Mesodermal cell (in vitro differentiated cells): ENCODE measurements at regions not wholly inside any gene's neighbourhood (a gene's known extent, or its start where the extent isn't known, plus 50 kb on each side); places are given as distances from the start of the nearest gene placed in this dataset.
"Not testable (repeated sequence)": the region's sequence is repeated elsewhere in the genome, so short reads cannot be mapped to it uniquely, and the experiment has no call there.

Source experiments
- H3K27ac ChIP-seq: 2 replicates; pipeline ENCODE4 v1.7.0; 2013; ENCODE audit warnings: mild to moderate bottlenecking, low read depth, low read length, moderate library complexity; ENCODE audit not compliant: severe bottlenecking
- H3K36me3 ChIP-seq: 2 replicates; pipeline ENCODE4 v1.7.1; 2013; ENCODE audit warnings: mild to moderate bottlenecking, low read length, moderate library complexity; ENCODE audit not compliant: control insufficient read depth, insufficient read depth
- H3K4me1 ChIP-seq: one replicate; pipeline ENCODE4 v1.7.1; 2013; ENCODE audit warnings: mild to moderate bottlenecking, low read length; ENCODE audit not compliant: insufficient read depth, control insufficient read depth, poor library complexity, severe bottlenecking
- H3K4me3 ChIP-seq: 2 replicates; pipeline ENCODE4 v1.7.0; 2013; ENCODE audit warnings: low read length, control low read depth, mild to moderate bottlenecking; ENCODE audit not compliant: insufficient read depth, poor library complexity, severe bottlenecking; ENCODE audit errors: extremely low read depth
- H3K9me3 ChIP-seq: 2 replicates; pipeline ENCODE4 v1.7.1; 2013; ENCODE audit warnings: mild to moderate bottlenecking, low read length, moderate library complexity; ENCODE audit not compliant: control insufficient read depth
- WGBS, 2 experiments: methylation state at CpG; one replicate each; pipeline ENCODE4 v1.1.5; 2013; ENCODE audit warnings: missing lambda C conversion rate in 2 of 2; ENCODE audit not compliant: insufficient coverage in 2 of 2; 5-methylcytosine and 5-hydroxymethylcytosine counted together

DNA sequence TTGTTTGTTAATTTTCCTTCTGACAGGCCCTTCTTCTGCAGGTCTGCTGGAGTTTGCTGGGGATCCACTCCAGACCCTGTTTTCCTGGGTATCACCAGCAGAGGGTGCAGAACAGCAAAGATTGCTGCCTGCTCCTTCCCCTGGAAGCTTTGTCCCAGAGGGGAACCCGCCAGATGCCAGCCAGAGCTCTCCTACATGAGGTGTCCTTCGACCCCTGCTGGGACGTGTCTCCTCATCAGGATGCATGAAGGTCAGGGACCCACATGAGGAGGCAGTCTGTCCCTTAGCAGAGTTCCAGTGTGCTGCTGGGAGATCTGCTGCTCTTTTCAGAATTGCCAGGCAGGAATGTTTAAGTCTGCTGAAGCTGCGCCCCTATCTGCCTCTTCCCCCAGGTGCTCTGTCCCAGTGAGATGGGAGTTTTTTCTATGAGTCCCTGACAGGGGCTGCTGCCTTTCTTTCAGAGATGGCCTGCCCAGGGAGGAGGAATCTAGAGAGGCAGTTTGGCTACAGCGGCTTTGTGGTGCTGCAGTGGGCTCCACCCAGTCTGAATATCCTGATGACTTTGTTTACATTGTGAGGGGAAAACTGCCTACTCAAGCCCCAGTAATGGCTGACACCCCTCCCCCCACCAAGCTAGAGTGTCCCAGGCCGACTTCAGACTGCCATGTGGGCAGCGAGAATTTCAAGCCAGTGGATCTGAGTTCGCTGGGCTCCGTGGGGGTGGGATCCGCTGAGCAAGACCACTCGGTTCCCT lies 772.0 kb upstream of the FAM174A start:
- H3K9me3 ChIP-seq: no peaks in the 10 kb centered on the region
- peaks cover 8% of the 10 kb centered on the region for H3K4me1 ChIP-seq
- no peaks in the 10 kb centered on the region for H3K36me3 ChIP-seq
- no peak overlapping the region for H3K27ac ChIP-seq
- no peak overlapping the region for H3K4me3 ChIP-seq
- WGBS, 2 experiments: 88 to 94% methylated on average over 6 to 9 of the region's 11 CpGs

DNA sequence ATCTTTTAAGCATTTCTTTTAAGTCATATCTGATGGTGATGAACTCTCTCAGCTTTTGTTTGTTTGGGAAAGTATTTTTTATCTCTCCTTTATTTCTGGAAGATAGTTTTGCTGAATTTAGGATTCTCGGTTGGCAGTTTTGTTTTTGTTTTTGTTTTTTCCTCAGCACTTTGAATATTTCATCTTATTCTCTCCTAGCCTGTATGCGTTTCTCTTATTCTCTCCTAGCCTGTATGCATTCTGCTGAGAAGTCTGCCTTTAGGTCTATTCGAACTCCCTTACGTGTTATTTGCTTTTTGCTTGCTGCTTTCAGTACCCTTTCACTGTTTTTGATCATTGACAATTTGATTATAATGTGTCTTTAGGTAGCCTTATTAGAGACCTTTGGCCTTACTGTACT lies 787.8 kb upstream of the FAM174A start:
- Histone ChIP-seq H3K9me3 (no peaks in the 10 kb centered on the region), H3K27ac (no peak overlapping the region), H3K36me3 (no peaks in the 10 kb centered on the region), H3K4me3 (no peak overlapping the region), H3K4me1 (no peaks in the 10 kb centered on the region)
- WGBS, 2 experiments: 83% methylated on average over 1 of the region's 4 CpGs; no CpG with 5 or more reads in 1 of the 2 experiments

DNA sequence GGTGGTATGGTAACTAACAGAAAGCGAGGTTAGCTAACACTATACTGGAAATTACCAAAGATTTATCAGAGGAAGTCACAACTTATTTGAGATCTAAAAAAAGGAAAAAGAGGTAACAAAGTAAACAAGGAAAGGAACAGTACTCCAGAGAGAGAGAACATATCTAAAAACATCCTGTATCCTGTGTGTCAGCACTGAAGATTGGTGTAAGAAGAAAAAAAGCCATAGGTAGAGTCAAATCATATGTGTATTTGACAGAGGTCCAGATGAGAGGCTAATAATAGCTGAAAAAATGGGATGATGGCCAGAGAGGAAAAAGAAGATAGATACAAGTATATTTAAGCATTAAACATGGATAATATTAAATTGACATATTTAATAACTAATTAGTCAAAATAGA lies 802.0 kb upstream of the FAM174A start:
- H3K27ac ChIP-seq, H3K36me3 ChIP-seq, H3K4me1 ChIP-seq, H3K4me3 ChIP-seq, H3K9me3 ChIP-seq: not testable (repeated sequence)
- WGBS, 2 experiments: no CpG with 5 or more reads among the region's 1 CpG

DNA sequence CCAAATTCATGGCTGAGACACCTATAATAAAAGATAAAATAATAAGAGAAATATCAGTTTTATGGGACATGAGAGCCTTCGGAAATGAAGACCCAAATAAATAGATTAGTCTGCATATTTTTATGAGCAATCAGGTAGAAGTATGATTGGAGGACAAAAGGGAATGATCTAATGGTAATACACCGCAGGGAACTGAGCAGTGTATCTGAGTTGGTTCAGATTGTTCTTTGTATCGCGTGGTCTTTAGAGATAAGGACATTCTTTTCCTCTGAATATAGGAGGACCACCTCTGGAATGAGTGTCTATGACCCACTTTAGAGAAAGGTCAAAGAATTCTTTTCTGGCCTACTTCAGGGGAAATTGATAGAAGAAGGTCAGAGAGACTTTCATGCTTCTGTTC lies 801.8 kb upstream of the CHD1 start:
- H3K36me3 ChIP-seq, H3K4me1 ChIP-seq, H3K27ac ChIP-seq, H3K4me3 ChIP-seq, H3K9me3 ChIP-seq: not testable (repeated sequence)
- WGBS, 2 experiments: 80% methylated on average over 1 of the region's 4 CpGs; no CpG with 5 or more reads in 1 of the 2 experiments

DNA sequence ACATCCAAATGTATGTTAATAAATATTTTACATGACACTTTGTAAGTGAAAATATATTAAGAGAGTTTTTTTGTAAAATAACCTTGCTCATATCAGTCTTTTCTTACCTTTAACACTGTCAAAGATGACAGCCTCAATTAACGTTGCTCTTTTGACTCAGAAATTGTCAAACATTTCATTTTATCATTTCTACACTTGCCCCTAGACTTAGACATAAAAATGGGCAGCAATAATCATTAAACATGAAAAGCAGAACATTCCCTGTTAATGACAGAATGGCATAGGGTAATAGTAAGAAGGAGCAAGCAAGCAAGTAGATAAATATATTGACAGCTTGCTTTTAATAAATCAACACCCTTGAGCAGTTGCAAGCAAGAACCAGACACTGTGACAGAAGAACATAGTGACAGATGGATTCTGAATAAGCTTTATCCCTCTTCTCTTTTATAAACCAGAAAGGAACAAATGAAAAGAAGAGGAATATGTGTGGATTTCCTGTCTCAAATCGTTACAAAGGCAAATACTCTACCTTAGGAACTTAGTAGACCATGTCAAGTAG lies 796.0 kb upstream of the CHD1 start:
- no peaks in the 10 kb centered on the region for H3K36me3 ChIP-seq
- WGBS, 2 experiments: 90% methylated on average over 1 of the region's 2 CpGs; no CpG with 5 or more reads in 1 of the 2 experiments

DNA sequence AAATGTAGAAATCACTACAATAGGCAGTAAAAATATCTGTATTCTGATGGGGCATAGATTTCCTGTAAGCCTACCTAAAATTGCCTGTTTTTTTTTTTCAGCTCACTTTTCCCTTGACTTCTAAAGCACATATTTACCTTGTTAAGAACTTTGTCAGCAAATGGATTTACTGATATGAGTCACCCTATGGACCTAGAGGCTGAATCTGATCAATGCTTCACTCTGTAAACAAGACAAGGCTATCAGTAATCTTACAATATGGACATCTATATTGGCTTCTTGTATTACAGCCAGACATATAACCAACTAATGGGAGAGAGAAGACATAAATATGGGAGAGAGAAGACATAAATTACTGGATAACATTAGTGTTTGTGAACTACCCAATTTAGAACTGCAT lies 792.7 kb upstream of the CHD1 start:
- Histone ChIP-seq H3K4me3 (no peak overlapping the region), H3K27ac (no peak overlapping the region), H3K4me1 (no peaks in the 10 kb centered on the region), H3K9me3 (no peaks in the 10 kb centered on the region), H3K36me3 (no peaks in the 10 kb centered on the region)

More for the DNA sequence above, 796.0 kb upstream of the CHD1 start:
- Histone ChIP-seq H3K27ac (no peak overlapping the region), H3K4me3 (no peak overlapping the region), H3K9me3 (no peaks in the 10 kb centered on the region), H3K4me1 (no peaks in the 10 kb centered on the region)

DNA sequence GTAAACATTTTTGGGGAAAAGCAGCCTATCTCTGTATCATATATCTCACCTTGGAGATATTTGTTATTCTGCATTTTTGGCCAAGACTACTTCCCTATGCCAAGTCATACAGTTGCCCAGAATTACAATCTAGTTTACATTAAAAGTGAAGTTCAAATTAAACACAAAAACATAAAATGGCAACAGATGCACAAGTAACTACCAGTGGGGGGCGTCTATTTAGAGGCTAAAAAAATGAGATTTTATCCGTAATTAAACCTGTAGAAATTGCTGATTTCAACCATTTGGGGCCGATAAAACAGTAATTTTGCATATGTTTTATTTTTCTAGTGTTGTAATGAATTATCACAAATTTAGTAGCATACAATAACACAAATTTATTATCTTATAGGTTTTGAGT lies 787.1 kb upstream of the CHD1 start:
- 100% methylated on average over 1 of the region's 3 CpGs; no CpG with 5 or more reads in 1 of the 2 experiments for WGBS, 2 experiments
- Histone ChIP-seq H3K27ac (no peak overlapping the region), H3K4me3 (no peak overlapping the region), H3K36me3 (no peaks in the 10 kb centered on the region), H3K4me1 (no peaks in the 10 kb centered on the region), H3K9me3 (no peaks in the 10 kb centered on the region)

DNA sequence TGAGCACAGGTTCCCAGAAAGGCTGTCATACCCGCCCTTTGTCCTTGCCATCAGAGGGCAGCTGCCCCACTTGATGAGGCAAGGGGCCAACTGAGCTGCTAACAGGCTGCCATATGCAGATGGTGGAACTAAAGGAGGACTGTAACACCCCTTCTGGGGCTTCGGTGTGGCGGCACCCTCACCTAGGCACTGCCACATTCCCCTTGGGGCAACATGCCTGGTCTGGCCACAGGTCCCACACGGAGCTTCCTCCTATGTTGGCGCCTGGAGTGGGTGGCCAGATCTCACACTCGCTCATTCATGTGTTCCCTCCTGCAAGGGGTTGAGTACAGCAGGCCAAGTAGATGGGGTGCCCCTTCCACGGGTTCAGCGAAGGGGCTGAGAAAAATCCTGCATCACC lies 777.4 kb upstream of the CHD1 start:
- 91 to 92% methylated on average over 6 to 8 of the region's 8 CpGs for WGBS, 2 experiments
- Histone ChIP-seq H3K4me3 (no peak overlapping the region), H3K36me3 (no peaks in the 10 kb centered on the region), H3K4me1 (no peaks in the 10 kb centered on the region), H3K9me3 (no peaks in the 10 kb centered on the region), H3K27ac (no peak overlapping the region)

DNA sequence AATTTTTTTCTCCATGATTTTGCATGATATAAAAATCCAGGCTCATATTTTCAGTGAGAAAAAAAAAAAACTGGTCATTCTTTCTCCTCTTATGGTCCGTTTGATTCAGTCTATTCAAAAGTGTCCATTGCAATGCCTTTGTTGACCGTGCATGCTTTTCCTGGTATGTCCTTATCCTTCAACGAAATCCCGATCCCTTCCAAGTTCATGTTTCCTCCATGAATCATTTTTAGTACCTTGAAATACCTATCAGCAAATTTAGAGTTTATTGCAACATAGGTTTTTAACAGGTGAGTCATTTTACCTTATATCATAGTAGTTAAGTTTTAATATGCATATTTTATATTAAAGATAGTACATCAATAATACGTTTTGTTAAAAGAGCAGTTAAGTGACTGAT lies 773.8 kb upstream of the CHD1 start:
- H3K36me3 ChIP-seq: no peaks in the 10 kb centered on the region
- H3K27ac ChIP-seq: no peak overlapping the region
- H3K4me1 ChIP-seq: no peaks in the 10 kb centered on the region
- H3K9me3 ChIP-seq: no peaks in the 10 kb centered on the region
- H3K4me3 ChIP-seq: no peak overlapping the region
- 79 to 81% methylated on average over 2 to 4 of the region's 5 CpGs for WGBS, 2 experiments

DNA sequence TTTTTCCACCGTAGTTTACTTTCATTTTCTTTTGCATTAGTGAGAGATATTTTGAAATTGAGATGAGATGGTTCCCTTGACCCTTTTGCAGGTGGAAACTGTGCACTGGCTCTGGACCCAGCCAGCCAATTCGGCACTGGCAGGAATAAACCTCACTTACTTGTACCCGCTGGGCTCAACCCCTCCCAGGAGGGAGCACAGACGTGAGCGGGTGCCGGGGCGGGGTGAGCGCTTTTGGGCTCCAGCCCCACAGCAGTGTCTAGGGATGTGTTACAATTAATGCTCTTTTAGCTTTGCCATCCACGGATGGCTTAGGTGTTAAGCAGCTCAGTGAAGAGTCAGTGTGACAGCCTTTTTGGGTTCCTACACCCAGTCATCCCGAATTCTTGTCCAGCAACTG lies 766.1 kb upstream of the CHD1 start:
- H3K27ac ChIP-seq: no peak overlapping the region
- no peak overlapping the region for H3K4me3 ChIP-seq
- H3K36me3 ChIP-seq: no peaks in the 10 kb centered on the region
- no peaks in the 10 kb centered on the region for H3K4me1 ChIP-seq
- WGBS, 2 experiments: 91 to 97% methylated on average over 6 to 10 of the region's 10 CpGs
- H3K9me3 ChIP-seq: no peaks in the 10 kb centered on the region

DNA sequence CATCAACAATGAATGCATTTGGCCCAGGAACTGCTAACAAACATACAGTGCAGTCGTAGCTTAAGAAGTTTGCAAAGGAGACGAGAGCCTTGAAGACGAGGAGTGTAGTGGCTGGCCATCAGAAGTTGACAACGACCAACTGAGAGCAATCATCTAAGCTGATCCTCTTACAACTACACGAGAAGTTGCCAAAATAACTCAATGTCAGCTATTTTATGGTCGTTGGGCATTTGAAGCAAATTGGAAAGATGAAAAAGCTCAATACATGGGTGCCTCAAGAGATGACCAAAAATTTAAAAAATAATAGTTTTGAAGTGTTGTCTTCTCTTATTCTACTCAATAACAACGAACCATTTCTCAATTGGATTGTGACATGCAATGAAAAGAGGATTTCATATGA lies 757.7 kb upstream of the CHD1 start:
- Histone ChIP-seq H3K4me3 (no peak overlapping the region), H3K4me1 (no peaks in the 10 kb centered on the region), H3K27ac (no peak overlapping the region), H3K36me3 (no peaks in the 10 kb centered on the region), H3K9me3 (no peaks in the 10 kb centered on the region)
- WGBS, 2 experiments: 90 to 95% methylated on average over 4 to 5 of the region's 7 CpGs
